ENCODE measurements at regions not wholly inside any gene's neighbourhood (a gene's known extent, or its start where the extent isn't known, plus 50 kb on each side); places are given as distances from the start of the nearest gene placed in this dataset.

DNA sequence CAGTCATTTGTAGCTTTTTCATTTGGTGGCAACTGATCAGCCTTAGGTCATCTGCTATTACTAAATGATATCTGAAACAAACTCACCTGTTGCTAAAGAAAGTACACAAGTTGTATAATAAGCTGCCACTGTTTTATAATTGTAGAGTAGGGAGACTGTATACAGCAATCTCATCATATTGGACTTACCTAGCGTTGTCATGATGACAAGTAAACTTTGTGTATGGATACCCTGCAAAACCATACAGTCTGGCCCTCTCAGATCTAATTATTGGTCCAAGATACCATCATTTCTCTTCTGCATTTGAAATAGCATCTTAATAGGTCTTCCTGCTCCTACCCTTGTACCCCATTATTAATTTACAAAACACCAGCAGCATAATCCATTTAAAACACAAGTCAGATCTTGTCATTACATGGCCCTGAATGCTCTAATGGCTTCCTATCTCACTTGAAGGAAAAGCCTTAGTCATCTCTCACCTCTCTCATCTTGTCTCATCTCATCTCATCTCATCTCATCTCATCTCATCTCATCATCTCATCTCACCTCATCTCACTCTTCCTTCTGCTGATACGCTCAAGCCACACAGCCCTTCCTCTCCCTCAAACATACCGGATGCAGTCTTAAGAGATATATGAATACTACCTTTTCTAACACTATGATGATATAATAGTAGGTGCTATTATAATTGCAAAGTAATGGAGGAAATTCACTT is 540.6 kb downstream of the MDFIC start:
- Histone ChIP-seq H3K4me3 (ENCODE audit: low read depth, low read length) (no peak overlapping the region), H3K27ac (no peak overlapping the region), H3K27me3 (ENCODE audit: insufficient read depth, low read depth, severe bottlenecking) (no peaks in the 10 kb centered on the region), H3K9me3 (ENCODE audit: severe bottlenecking) (no peaks in the 10 kb centered on the region), H3K36me3 (no peaks in the 10 kb centered on the region)
- DNase-seq = no peak
- TF ChIP-seq, protein P1, sequence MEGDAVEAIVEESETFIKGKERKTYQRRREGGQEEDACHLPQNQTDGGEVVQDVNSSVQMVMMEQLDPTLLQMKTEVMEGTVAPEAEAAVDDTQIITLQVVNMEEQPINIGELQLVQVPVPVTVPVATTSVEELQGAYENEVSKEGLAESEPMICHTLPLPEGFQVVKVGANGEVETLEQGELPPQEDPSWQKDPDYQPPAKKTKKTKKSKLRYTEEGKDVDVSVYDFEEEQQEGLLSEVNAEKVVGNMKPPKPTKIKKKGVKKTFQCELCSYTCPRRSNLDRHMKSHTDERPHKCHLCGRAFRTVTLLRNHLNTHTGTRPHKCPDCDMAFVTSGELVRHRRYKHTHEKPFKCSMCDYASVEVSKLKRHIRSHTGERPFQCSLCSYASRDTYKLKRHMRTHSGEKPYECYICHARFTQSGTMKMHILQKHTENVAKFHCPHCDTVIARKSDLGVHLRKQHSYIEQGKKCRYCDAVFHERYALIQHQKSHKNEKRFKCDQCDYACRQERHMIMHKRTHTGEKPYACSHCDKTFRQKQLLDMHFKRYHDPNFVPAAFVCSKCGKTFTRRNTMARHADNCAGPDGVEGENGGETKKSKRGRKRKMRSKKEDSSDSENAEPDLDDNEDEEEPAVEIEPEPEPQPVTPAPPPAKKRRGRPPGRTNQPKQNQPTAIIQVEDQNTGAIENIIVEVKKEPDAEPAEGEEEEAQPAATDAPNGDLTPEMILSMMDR (IDR thresholded peaks at IDR 0.05; ENCODE audit: low read depth, low read length) = no peak

DNA sequence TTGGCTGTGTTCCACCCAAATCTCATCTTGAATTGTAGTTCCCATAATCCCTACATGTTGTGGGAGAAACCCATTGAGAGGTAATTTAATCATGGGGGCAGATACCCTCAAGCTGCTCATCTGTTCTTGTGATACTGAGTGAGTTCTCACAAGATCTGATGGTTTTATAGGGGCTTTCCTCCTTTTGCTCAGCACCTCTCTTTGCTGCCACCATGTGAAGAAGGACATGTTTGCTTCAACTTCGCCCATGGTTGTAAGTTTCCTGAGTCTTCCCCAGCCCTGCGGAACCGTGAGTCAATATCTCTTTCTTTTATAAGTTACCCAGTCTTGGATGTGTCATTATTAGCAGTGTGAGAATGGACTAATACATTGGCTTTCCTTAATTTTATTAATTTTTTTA is 527.8 kb downstream of the MDFIC start:
- H3K9me3 ChIP-seq (ENCODE audit: severe bottlenecking) = no peaks in the 10 kb centered on the region
- H3K27ac ChIP-seq = no peak overlapping the region
- TF ChIP-seq, protein P1 (IDR thresholded peaks at IDR 0.05; ENCODE audit: low read depth, low read length) = no peak
- H3K36me3 ChIP-seq = no peaks in the 10 kb centered on the region
- no peak for DNase-seq
- H3K4me3 ChIP-seq (ENCODE audit: low read depth, low read length) = no peak overlapping the region
- no peaks in the 10 kb centered on the region for H3K27me3 ChIP-seq (ENCODE audit: insufficient read depth, low read depth, severe bottlenecking)

DNA sequence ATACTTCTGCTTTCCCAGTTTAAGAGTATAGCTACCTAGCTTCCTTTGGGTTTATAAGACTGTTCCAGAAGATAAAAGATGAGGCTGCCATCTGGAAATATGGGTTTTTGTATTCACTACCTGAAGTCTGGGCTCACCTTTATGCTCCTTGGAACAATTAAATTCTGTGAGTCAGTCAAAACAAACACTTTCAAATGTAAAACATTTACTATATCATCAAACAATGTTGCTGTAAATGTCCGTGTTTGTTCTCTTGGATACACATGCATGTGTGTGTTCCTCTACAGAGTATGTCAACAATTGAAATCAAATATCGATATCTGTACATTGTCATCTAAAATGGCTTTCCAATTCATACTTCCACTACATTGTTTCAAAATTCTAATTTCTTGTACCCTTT is 525.6 kb downstream of the MDFIC start:
- Histone ChIP-seq H3K27ac (no peak overlapping the region), H3K4me3 (ENCODE audit: low read depth, low read length) (no peak overlapping the region), H3K9me3 (ENCODE audit: severe bottlenecking) (no peaks in the 10 kb centered on the region), H3K36me3 (no peaks in the 10 kb centered on the region), H3K27me3 (ENCODE audit: insufficient read depth, low read depth, severe bottlenecking) (no peaks in the 10 kb centered on the region)
- TF ChIP-seq, protein P1 (IDR thresholded peaks at IDR 0.05; ENCODE audit: low read depth, low read length) = no peak
- no peak for DNase-seq

DNA sequence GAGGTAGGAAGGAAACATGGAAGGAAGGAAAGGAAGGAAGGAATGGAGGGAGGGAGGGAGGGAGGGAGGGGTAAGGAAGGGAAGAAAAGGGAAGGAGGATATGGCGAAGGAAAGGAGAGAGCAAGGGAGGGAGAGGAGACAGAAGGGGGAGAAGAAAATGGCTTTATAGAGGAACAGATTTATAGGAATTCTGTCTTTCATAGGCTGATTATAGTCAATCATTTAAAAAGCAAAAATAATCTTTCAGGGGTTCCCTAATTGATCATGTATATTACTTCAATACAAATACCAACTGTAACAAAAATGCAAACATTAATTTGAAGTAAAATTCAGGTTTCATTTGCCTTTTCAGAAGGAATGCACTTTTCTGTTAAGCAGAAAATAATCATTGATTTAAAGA is 519.1 kb downstream of the MDFIC start:
- no peak overlapping the region for H3K27ac ChIP-seq
- no peak for DNase-seq
- no peak overlapping the region for H3K4me3 ChIP-seq (ENCODE audit: low read depth, low read length)
- H3K27me3 ChIP-seq (ENCODE audit: insufficient read depth, low read depth, severe bottlenecking) = no peaks in the 10 kb centered on the region
- H3K36me3 ChIP-seq = no peaks in the 10 kb centered on the region
- H3K9me3 ChIP-seq (ENCODE audit: severe bottlenecking) = no peaks in the 10 kb centered on the region
- TF ChIP-seq, protein P1 (IDR thresholded peaks at IDR 0.05; ENCODE audit: low read depth, low read length) = no peak

DNA sequence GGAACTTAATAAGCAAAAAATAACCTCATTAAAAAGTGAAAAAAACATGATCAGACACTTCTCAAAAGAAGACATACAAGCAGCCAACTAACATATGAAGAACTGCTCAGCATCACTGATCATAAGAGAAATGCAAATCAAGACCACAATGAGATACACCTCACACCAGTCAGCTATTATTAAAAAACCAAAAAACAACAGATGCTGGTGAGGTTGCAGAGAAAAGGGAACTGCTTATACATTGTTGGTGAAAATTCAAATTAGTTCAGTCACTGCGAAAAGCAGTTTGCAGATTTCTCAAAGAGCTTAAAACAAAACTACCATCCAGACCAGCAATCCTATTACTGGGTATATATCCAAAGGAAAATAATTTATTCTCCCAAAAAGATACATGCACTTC is 513.3 kb downstream of the MDFIC start:
- Histone ChIP-seq H3K27ac (no peak overlapping the region), H3K4me3 (ENCODE audit: low read depth, low read length) (no peak overlapping the region)
- TF ChIP-seq, protein P1 (IDR thresholded peaks at IDR 0.05; ENCODE audit: low read depth, low read length) = no peak

DNA sequence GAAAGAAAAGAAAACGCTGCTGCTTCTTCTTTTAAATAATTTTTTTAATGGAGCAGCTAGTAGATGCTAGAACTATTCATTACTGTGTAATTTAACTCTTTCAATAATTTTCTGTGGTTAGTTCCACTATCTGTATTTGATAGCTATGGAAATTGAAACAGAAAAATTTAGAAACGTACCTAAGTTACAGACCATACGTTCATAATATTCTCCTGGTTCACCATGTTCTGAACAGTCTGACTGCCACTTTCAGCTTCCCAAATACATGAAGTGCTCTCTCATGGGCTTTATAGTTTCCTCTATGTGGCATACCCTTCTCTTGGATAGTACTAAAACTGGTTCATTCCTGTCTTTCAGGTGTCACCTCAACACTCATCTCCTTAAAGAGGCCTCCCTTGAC is 508.0 kb downstream of the MDFIC start:
- TF ChIP-seq, protein P1 (IDR thresholded peaks at IDR 0.05; ENCODE audit: low read depth, low read length) = no peak
- Histone ChIP-seq H3K27ac (no peak overlapping the region), H3K9me3 (ENCODE audit: severe bottlenecking) (no peaks in the 10 kb centered on the region), H3K27me3 (ENCODE audit: insufficient read depth, low read depth, severe bottlenecking) (no peaks in the 10 kb centered on the region), H3K4me3 (ENCODE audit: low read depth, low read length) (no peak overlapping the region), H3K36me3 (no peaks in the 10 kb centered on the region)
- DNase-seq = no peak

More for the DNA sequence above, 513.3 kb downstream of the MDFIC start:
- Histone ChIP-seq H3K27me3 (ENCODE audit: insufficient read depth, low read depth, severe bottlenecking) (no peaks in the 10 kb centered on the region), H3K9me3 (ENCODE audit: severe bottlenecking) (no peaks in the 10 kb centered on the region), H3K36me3 (no peaks in the 10 kb centered on the region)
- no peak for DNase-seq

Data from WERI-Rb-1 (cell line).